ENCODE measurements at regions not wholly inside any gene's neighbourhood (a gene's known extent, or its start where the extent isn't known, plus 50 kb on each side); places are given as distances from the start of the nearest gene placed in this dataset.

- H3K4me3 ChIP-seq (ENCODE audit: low read length): no peak overlapping the region
- no peak for TF ChIP-seq ZNF274 (IDR thresholded peaks at IDR 0.05; ENCODE audit: low read depth, low read length)
Observed at GRCh38 chr11:45597097-45597496, 68.3 kb downstream of the CHST1 start.

DNA sequence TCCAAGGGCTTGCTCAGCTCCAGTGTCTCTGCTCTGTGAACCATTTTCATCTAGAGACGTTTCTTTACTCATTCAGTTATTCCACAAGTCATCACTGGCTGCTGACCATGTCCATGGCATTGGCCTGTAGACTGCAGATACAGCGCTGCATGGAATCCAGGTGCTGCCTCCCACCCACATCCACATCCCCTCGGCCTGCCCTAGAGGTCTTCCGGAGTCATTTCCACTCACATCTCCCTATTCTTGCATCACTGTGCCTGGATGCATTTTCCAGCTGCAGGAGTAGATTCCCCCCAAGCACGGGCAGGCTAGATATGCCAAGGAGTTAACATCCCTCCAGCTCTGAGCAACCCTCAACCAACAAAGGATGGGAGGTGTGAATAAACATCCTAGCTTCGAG is 68.9 kb downstream of the CHST1 start:
- no peak for TF ChIP-seq ZNF274 (IDR thresholded peaks at IDR 0.05; ENCODE audit: low read depth, low read length)
- H3K4me3 ChIP-seq (ENCODE audit: low read length): no peak overlapping the region

GRCh38 chr11:45593992-45594391 is 71.4 kb downstream of the CHST1 start:
- H3K4me3 ChIP-seq (ENCODE audit: low read length): no peak overlapping the region
- no peak for TF ChIP-seq ZNF274 (IDR thresholded peaks at IDR 0.05; ENCODE audit: low read depth, low read length)

DNA sequence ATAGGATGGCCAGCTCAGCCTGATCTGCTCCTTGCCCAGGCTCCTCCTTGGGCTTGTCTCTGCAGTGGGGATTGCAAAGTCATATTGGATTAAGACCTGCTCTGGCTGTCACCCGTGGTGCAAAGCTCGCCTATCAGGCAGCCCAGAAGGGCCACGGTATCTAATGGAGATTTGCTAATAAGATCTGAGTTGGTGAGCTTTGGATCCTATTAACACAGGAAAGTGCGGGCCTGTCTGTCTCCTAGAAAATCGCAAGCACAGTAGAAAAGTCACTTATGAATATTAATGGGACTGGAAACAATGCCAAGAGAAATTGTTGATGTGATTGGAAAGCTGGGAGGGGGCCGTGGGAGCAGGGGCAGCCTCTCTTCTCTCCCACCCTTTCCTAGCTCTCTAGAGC is 72.8 kb downstream of the CHST1 start:
- no peak for TF ChIP-seq ZNF274 (IDR thresholded peaks at IDR 0.05; ENCODE audit: low read depth, low read length)

GRCh38 chr11:45590743-45591142 is 74.7 kb downstream of the CHST1 start:
- no peak for TF ChIP-seq ZNF274 (IDR thresholded peaks at IDR 0.05; ENCODE audit: low read depth, low read length)
- H3K4me3 ChIP-seq (ENCODE audit: low read length): no peak overlapping the region

More for the DNA sequence above, 72.8 kb downstream of the CHST1 start:
- no peak overlapping the region for H3K4me3 ChIP-seq (ENCODE audit: low read length)

- TF ChIP-seq ZNF274 (IDR thresholded peaks at IDR 0.05; ENCODE audit: low read depth, low read length): no peak
- H3K4me3 ChIP-seq (ENCODE audit: low read length): no peak overlapping the region
Observed at GRCh38 chr11:45585205-45585604, 80.2 kb downstream of the CHST1 start.

GRCh38 chr11:45583981-45584566 is 81.3 kb downstream of the CHST1 start:
- TF ChIP-seq ZNF274 (IDR thresholded peaks at IDR 0.05; ENCODE audit: low read depth, low read length): no peak
- no peak overlapping the region for H3K4me3 ChIP-seq (ENCODE audit: low read length)

DNA sequence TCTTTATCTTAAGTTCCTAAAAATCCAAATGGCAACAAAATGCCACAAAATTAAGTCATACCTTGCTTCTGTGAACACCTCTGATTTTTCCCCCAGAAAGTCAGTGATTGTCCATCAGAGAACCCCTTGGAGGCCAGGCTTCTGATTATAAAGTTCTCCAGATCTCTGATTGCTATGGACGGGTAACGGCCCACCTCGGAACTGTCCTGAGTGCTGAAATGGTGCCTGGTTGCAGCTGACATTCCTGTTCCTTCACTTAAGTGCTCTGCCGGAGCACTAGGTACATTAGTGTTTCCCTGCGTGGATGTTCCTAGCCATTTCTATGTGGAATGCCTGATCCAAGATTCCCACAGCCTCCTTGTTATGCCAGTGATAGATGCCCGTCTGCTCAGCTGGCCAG is 85.0 kb downstream of the CHST1 start:
- TF ChIP-seq ZNF274 (IDR thresholded peaks at IDR 0.05; ENCODE audit: low read depth, low read length): no peak
- H3K4me3 ChIP-seq (ENCODE audit: low read length): no peak overlapping the region

DNA sequence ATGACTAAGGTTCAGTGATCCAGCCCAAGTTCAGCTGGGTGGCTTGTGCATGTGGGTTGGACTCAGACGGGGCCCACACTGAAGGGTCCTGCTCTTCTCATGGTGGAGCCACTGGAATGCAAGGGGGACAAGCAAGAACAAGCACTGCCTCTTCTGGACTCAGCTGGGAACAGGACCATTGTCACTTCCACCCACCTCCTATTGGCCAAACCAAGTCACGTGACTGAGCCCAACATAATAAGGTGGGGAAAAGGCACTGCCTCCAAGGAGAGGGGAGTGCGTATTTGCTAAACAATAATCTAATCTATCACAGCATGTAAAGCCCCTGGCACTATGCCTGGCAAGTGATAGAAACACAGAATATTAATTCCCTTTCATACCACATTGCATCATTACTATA is 87.1 kb downstream of the CHST1 start:
- TF ChIP-seq ZNF274 (IDR thresholded peaks at IDR 0.05; ENCODE audit: low read depth, low read length): no peak
- H3K4me3 ChIP-seq (ENCODE audit: low read length): no peak overlapping the region

DNA sequence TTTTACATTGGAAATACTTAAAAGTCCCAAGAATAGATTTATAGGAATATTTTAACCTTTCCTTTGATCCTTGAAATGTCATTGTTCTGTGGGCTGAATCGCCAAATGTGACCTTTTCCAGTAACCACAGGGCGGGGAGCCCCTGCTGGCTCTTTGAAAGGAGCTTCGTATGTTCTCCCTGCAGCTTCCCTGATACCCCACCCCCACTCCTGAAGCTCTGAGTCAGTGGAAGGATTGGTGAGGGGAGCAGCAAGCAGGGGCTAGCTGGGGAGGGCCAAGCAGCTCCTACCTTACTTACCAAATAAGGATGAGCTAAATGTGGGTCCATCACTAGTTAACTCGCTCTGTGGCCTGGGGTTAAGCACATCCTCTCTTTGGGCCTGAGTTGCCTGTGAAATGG is 87.7 kb downstream of the CHST1 start:
- H3K4me3 ChIP-seq (ENCODE audit: low read length): no peak overlapping the region
- no peak for TF ChIP-seq ZNF274 (IDR thresholded peaks at IDR 0.05; ENCODE audit: low read depth, low read length)

- no peak overlapping the region for H3K4me3 ChIP-seq (ENCODE audit: low read length)
- no peak for TF ChIP-seq ZNF274 (IDR thresholded peaks at IDR 0.05; ENCODE audit: low read depth, low read length)
Observed at GRCh38 chr11:45576461-45577215, 88.8 kb downstream of the CHST1 start.

DNA sequence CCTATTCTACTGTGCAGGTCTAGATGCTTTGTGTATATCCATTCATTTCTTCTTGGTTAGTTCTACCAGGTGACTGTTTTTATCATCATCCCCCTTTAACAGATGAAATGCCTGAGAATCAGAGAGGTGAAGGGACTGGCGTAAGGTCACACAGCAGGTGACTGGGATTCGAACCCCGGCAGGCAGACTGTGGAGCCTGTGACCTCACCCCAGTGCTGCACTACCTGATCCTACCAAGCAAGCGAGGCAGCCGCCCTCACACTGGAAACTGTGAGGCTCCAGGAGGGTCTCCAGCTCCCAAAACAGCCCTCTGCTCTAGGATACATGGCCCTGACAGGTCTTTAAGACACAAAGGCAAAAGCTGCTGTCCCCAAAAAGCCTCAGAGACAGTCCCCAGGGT is 91.7 kb downstream of the CHST1 start:
- TF ChIP-seq ZNF274 (IDR thresholded peaks at IDR 0.05; ENCODE audit: low read depth, low read length): no peak
- no peak overlapping the region for H3K4me3 ChIP-seq (ENCODE audit: low read length)

GRCh38 chr11:45572354-45573123 is 92.9 kb downstream of the CHST1 start:
- TF ChIP-seq ZNF274 (IDR thresholded peaks at IDR 0.05; ENCODE audit: low read depth, low read length): no peak
- no peak overlapping the region for H3K4me3 ChIP-seq (ENCODE audit: low read length)

DNA sequence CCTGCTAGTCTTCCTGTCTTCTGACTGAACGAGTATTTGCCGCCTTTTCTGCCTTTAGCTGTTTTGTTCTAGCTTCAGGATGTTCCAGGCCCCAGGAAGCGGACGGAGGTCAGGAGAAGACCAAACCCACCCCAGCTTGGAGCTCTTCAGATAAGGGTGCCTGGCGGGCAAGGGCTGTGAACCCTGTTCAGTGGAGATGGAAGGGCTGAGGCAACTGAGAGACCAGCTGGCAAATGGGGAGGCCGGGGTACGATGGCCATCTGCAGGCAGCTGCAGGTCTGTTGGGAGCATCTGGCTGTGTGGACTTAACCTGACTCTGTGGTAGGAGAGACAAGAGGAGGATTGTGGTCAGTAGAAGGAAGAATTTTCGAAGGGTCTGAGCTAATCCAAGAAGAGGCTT is 95.6 kb downstream of the CHST1 start:
- no peak for TF ChIP-seq ZNF274 (IDR thresholded peaks at IDR 0.05; ENCODE audit: low read depth, low read length)
- no peak overlapping the region for H3K4me3 ChIP-seq (ENCODE audit: low read length)

DNA sequence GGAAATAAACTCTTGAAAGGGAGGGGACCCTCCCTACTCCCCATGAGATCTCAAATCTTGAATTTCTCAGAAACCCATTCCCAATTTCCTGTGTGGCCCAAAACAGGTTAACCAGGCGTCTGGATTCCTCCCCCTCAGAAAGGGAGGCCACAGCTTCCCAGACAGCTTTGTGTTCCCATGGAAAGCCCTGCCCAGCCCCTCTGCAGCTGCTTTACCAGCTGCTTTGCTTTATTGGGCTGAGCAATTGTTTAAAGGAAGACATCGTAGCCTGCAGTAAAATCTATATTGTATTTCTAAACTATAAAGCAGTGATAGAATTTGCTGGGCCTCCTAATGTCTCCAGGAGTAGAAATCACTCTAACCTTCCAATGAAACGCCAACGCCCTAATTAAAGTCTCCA is 97.4 kb downstream of the CHST1 start:
- TF ChIP-seq ZNF274 (IDR thresholded peaks at IDR 0.05; ENCODE audit: low read depth, low read length): no peak
- H3K4me3 ChIP-seq (ENCODE audit: low read length): no peak overlapping the region

All from GM08714 (cell line).